Endodermal cell (in vitro differentiated cells): ENCODE measurements at regions not wholly inside any gene's neighbourhood (a gene's known extent, or its start where the extent isn't known, plus 50 kb on each side); places are given as distances from the start of the nearest gene placed in this dataset.

Experiments used
- DNase-seq: peaks from one replicate; pipeline ENCODE4 v3.0.0-alpha.2; 2017
- H3K27ac ChIP-seq: 2 replicates; pipeline ENCODE4 v1.5.1; 2013; ENCODE audit warnings: mild to moderate bottlenecking, low read depth, low read length, moderate library complexity
- H3K27me3 ChIP-seq: 2 replicates; pipeline ENCODE4 v1.6.1; 2013; ENCODE audit warnings: mild to moderate bottlenecking, low read length, moderate library complexity; ENCODE audit not compliant: insufficient read depth, control insufficient read depth, poor library complexity, severe bottlenecking
- H3K36me3 ChIP-seq: 2 replicates; pipeline ENCODE4 v1.7.0; 2013; ENCODE audit warnings: mild to moderate bottlenecking, low read length, moderate library complexity; ENCODE audit not compliant: control insufficient read depth, insufficient read depth
- H3K4me1 ChIP-seq: one replicate; pipeline ENCODE4 v1.7.0; 2013; ENCODE audit warnings: low read length; ENCODE audit not compliant: control insufficient read depth, insufficient read depth
- H3K4me3 ChIP-seq: 2 replicates; pipeline ENCODE4 v1.5.1; 2013; ENCODE audit warnings: mild to moderate bottlenecking, low read length, moderate library complexity
- H3K9ac ChIP-seq: 2 replicates; pipeline ENCODE4 v1.6.1; 2013; ENCODE audit warnings: mild to moderate bottlenecking, low read length, moderate library complexity; ENCODE audit not compliant: poor library complexity, severe bottlenecking; ENCODE audit errors: extremely low read depth
- H3K9me3 ChIP-seq: 2 replicates; pipeline ENCODE4 v1.6.1; 2013; ENCODE audit warnings: mild to moderate bottlenecking, low read length, moderate library complexity; ENCODE audit not compliant: control insufficient read depth
- H3K27ac Mint-ChIP-seq: 2 replicates; pipeline ENCODE4 v1.8.0; 2020; ENCODE audit warnings: mixed read lengths
- H3K27me3 Mint-ChIP-seq: 2 replicates; pipeline ENCODE4 v1.8.0; 2021; ENCODE audit warnings: mild to moderate bottlenecking, mixed read lengths; ENCODE audit not compliant: insufficient read depth
- H3K36me3 Mint-ChIP-seq: 2 replicates; pipeline ENCODE4 v1.8.0; 2020; ENCODE audit warnings: low read depth, mixed read lengths
- H3K4me1 Mint-ChIP-seq: 2 replicates; pipeline ENCODE4 v1.8.0; 2020; ENCODE audit warnings: mixed read lengths
- H3K4me3 Mint-ChIP-seq: 2 replicates; pipeline ENCODE4 v1.8.0; 2020; ENCODE audit warnings: mild to moderate bottlenecking, moderate library complexity, mixed read lengths
- H3K9me3 Mint-ChIP-seq: 2 replicates; pipeline ENCODE4 v1.8.0; 2020; ENCODE audit warnings: mild to moderate bottlenecking, mixed read lengths
- WGBS, 2 experiments: methylation state at CpG; one replicate each; pipeline versions ENCODE4 v1.1.5 to v1.1.7; 2013; ENCODE audit warnings: missing lambda C conversion rate in 2 of 2, mixed read lengths in 1 of 2; ENCODE audit not compliant: insufficient coverage in 1 of 2, insufficient read length in 1 of 2; 5-methylcytosine and 5-hydroxymethylcytosine counted together
- TF ChIP-seq, protein P1 (sequence below): fragments of 200-600 bp; sonication (generic); conservative IDR thresholded peaks from 2 replicates; pipeline ENCODE4 v1.5.0; 2021; ENCODE audit warnings: antibody characterized with exemption, mild to moderate bottlenecking

DNA sequence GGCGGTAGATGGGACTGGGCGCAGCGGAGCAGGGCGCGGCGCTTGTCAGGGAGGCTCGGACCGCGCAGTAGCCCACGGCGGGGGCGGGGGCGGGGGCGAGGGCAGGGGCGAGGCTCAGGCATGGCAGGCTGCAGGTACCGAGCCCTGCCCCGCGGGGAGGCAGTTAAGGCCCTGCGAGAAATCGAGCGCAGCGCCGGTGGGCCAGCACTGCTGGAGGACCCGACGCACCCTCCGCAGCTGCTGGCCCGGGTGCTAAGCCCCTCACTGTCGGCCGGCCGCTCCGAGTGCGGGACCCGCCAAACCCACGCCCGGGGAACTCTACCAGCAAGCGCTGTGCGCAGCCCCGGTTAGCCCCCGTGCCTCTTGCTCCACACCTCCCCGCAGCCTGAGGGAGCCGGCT is 90.2 kb upstream of the RPL38 start:
- Histone ChIP-seq H3K9ac (no peak overlapping the region), H3K4me3 (no peak overlapping the region), H3K9me3 (no peaks in the 10 kb centered on the region), H3K4me1 (peaks cover 15% of the 10 kb centered on the region), H3K36me3 (no peaks in the 10 kb centered on the region), H3K27ac (no peak overlapping the region), H3K27me3 (no peaks in the 10 kb centered on the region)
- H3K36me3 Mint-ChIP-seq: no peaks in the 10 kb centered on the region
- WGBS, 2 experiments: 98 to 99% methylated on average over 23 to 39 of the region's 41 CpGs
- peaks cover 48% of the 10 kb centered on the region for H3K4me1 Mint-ChIP-seq
- no peak overlapping the region for H3K4me3 Mint-ChIP-seq
- DNase-seq: no peak
- no peaks in the 10 kb centered on the region for H3K27me3 Mint-ChIP-seq
- H3K27ac Mint-ChIP-seq: no peak overlapping the region
- peaks cover 9% of the 10 kb centered on the region for H3K9me3 Mint-ChIP-seq
- TF ChIP-seq, protein P1, sequence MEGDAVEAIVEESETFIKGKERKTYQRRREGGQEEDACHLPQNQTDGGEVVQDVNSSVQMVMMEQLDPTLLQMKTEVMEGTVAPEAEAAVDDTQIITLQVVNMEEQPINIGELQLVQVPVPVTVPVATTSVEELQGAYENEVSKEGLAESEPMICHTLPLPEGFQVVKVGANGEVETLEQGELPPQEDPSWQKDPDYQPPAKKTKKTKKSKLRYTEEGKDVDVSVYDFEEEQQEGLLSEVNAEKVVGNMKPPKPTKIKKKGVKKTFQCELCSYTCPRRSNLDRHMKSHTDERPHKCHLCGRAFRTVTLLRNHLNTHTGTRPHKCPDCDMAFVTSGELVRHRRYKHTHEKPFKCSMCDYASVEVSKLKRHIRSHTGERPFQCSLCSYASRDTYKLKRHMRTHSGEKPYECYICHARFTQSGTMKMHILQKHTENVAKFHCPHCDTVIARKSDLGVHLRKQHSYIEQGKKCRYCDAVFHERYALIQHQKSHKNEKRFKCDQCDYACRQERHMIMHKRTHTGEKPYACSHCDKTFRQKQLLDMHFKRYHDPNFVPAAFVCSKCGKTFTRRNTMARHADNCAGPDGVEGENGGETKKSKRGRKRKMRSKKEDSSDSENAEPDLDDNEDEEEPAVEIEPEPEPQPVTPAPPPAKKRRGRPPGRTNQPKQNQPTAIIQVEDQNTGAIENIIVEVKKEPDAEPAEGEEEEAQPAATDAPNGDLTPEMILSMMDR: no peak

DNA sequence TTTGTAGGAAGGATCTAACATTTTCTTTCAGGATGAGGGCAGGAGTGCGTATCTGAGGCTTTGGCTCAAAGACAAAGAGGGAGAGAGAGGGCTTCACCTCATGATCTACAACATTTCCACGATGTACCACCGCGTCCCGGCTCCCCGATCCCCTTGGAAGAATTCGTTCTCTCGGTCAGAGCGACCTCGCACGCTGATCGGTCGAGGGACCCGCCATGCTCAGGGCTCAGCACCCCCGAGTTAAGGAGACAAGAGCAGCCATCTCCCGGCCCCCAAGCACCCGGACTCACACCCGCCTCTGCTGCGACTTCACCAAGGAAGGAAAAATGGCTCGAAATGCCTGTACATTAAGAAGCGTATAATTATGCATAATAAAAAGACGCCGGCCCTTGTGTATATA is 89.5 kb upstream of the RPL38 start:
- H3K27ac ChIP-seq: no peak overlapping the region
- no peaks in the 10 kb centered on the region for H3K27me3 ChIP-seq
- WGBS, 2 experiments: 93 to 94% methylated on average over 19 to 23 of the region's 23 CpGs
- H3K27ac Mint-ChIP-seq: no peak overlapping the region
- TF ChIP-seq, protein P1: no peak
- H3K4me3 Mint-ChIP-seq: no peak overlapping the region
- no peaks in the 10 kb centered on the region for H3K36me3 ChIP-seq
- peaks cover 9% of the 10 kb centered on the region for H3K9me3 Mint-ChIP-seq
- DNase-seq: no peak
- no peaks in the 10 kb centered on the region for H3K27me3 Mint-ChIP-seq
- no peak overlapping the region for H3K9ac ChIP-seq
- H3K4me1 ChIP-seq: peaks cover 11% of the 10 kb centered on the region
- no peaks in the 10 kb centered on the region for H3K36me3 Mint-ChIP-seq
- no peaks in the 10 kb centered on the region for H3K9me3 ChIP-seq
- peaks cover 48% of the 10 kb centered on the region for H3K4me1 Mint-ChIP-seq
- H3K4me3 ChIP-seq: no peak overlapping the region

DNA sequence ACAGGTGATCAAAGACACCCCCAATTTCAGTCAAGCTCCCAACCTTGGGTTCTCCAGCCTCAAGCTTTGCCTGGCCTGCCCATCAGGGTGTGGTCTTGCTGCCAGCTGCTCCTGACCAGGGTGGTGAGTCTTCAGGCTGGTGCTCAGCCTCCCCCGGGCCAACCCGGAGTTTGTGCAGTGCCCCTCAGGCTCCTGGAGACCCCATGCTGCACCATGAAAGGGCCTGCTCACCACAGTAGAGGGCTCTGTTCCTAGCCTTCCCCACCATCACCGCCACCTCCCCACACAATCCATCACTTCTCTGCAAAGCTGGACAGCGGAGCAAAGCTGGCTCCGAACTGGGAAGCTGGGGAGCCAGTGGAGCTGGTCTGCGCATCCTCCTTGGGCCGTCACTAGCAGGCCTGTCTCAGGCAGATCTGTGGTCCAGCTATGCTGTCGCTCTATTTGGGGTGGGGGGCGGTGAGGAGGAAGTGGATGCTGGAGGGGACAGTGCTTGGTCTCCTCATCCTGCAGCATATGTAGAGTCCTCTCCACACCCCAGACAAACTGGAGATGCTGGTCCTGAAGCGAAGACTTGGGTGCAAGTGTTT is 88.5 kb upstream of the RPL38 start:
- TF ChIP-seq, protein P1: no peak
- no peak overlapping the region for H3K27ac ChIP-seq
- H3K9me3 ChIP-seq: no peaks in the 10 kb centered on the region
- no peak overlapping the region for H3K4me3 Mint-ChIP-seq
- H3K36me3 ChIP-seq: no peaks in the 10 kb centered on the region
- H3K4me1 Mint-ChIP-seq: peaks cover 41% of the 10 kb centered on the region
- H3K9me3 Mint-ChIP-seq: peaks cover 9% of the 10 kb centered on the region
- no peak overlapping the region for H3K4me3 ChIP-seq
- H3K9ac ChIP-seq: no peak overlapping the region
- H3K27me3 ChIP-seq: no peaks in the 10 kb centered on the region
- DNase-seq: no peak
- no peak overlapping the region for H3K27ac Mint-ChIP-seq
- peaks cover 11% of the 10 kb centered on the region for H3K4me1 ChIP-seq
- no peaks in the 10 kb centered on the region for H3K36me3 Mint-ChIP-seq
- no peaks in the 10 kb centered on the region for H3K27me3 Mint-ChIP-seq
- WGBS, 2 experiments: 97 to 100% methylated on average over 4 to 10 of the region's 10 CpGs
